Hematopoietic multipotent progenitor cell treated with erythropoietin and hydrocortisone succinate and interleukin-3 and kit ligand, for 15 days (in vitro differentiated cells): ENCODE measurements at regions not wholly inside any gene's neighbourhood (a gene's known extent, or its start where the extent isn't known, plus 50 kb on each side); places are given as distances from the start of the nearest gene placed in this dataset.

Experiments used
- DNase-seq: peaks from one replicate; pipeline ENCODE4 v3.0.0-alpha.2; 2015; ENCODE audit warnings: low spot score

DNA sequence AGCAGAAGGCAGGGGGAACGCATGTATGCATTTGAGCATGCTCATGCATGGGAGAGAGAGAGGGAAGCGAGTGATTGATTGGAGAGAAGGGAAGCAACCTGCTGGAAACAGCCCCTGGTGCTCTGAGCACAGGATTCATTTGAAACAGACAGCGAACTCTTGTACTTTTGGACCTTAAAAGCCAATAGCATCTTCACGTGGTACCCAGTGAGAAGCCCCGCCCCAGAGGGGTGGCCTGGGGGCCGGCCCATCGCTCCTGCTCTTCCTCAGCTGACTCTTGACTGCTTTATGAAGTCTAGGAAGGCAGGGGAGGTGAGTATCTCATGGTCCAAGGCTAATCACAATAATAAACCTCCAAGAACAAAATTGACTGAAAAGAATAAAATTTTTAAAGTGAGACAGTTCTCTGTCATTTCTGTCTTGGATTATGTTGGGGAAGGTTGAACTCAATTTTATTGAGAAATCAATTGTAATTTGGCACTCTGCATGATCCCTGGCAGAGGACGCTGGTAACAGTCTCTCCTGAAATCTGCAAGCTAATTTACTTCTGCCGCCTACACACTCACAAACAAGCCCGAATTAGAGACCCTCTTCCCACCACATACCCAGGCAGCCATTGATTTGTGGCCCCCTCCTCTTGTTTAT lies 168.2 kb upstream of the PPARGC1A start:
- no peak for DNase-seq

- DNase-seq, result no peak
Observed at GRCh38 chr4:24056289-24056688, 166.4 kb upstream of the PPARGC1A start.

DNA sequence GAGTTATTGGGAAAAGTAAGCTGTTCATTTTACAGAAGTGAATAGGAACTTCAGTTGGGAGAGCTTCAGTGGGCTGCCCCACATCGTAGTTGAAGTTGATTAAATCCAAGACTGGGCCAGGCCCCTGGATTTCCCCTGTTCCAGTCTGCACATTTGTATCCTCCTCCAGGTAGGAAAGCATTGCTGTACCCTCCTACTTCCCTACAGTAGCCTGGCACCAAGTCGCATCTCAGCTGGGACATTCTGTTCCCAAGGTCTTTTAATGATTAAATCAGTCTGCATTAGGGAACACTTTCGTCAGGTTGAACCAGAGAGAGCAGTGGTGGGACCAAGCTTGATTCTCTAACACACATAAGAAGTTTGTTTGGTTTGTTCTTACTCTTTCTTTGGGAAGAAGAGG lies 165.8 kb upstream of the PPARGC1A start:
- DNase-seq, result no peak

DNA sequence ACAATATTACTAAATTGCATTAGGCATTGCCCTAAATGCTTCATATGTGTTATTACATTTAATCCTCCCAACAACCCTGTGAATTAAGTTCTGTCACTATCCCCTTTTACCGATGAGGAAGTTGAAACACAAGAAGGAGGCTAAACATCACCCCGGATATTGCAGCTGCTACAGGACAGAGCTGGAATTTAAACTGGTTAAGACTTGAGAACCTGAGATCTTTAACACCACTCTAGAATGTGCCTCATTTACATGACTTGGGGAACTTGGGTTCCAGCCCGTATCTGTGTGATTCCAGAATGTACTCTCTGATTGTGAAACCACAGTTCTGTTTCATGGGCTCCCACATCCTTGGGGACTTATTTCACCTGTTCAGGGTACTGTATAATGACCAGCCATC lies 165.1 kb upstream of the PPARGC1A start:
- no peak for DNase-seq

GRCh38 chr4:24053934-24054333 lies 164.1 kb upstream of the PPARGC1A start:
- no peak for DNase-seq

GRCh38 chr4:24044610-24045589 lies 155.1 kb upstream of the PPARGC1A start:
- no peak for DNase-seq

GRCh38 chr4:24042094-24042493 lies 152.2 kb upstream of the PPARGC1A start:
- DNase-seq, result no peak

DNA sequence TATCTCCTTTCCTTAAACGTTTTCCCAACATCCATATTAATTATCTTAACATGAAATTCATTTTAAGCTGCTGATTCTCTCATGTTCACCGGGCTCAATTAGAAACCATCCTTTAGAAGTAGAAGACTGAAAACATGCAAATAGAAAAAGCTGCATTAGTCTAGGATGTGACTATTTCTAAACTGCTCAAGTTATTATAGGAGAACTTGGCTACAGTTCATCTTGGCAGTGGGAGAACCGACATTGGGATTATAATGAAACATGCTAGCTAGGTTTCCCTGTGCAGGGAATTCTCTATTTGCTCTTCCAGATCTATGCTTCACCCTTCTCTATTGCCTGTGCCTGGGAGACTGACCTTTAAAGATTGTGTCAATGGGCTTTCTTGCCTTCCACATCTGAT lies 151.0 kb upstream of the PPARGC1A start:
- DNase-seq, result no peak

DNA sequence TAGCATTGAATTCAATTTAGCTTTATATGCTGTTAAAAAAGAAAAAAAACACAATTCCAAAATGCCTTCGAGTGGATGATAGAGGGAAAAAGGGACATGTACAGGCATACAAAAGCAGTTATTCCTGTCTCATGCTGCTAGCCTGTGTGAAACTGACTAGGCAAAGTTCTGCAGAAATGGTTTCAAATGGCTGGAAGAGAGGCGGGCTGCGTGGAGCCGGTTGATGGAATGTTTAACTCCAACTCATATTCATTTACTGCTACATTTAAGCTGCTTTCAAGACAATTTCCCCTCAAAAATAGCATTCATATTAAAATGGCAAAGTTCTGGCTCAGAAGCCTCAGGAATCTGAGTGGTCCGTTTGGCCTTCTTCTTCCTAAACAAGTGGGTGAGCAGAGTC lies 143.8 kb upstream of the PPARGC1A start:
- no peak for DNase-seq

DNA sequence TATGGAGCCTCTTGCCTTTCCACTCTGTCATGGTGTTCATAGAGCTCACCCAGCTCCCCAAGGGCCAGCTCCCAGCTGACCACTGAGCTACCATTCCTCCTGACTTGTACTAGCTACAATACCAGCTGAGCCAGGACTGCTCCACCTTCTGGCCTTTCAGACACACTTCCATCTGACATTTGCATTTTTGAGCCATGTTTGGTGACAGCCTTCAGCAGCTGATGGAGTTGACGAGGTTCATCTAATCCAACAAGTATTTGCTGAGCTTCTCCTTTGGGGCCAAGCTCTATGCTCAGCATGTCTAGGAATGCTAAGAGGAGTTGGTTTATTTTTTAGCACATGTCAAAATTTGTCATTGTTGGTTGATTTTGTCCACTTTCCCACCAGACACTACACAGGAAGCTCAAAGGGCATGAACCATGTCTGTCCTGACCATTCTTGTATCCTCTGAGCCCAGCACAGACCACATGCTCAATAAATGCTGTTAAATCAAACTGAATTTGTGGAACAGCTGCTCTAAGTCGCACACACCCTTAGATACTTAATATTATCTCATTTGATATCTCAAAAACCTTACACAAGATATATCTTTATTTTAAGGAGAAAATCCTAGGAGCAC lies 142.6 kb upstream of the PPARGC1A start:
- DNase-seq, result no peak

DNA sequence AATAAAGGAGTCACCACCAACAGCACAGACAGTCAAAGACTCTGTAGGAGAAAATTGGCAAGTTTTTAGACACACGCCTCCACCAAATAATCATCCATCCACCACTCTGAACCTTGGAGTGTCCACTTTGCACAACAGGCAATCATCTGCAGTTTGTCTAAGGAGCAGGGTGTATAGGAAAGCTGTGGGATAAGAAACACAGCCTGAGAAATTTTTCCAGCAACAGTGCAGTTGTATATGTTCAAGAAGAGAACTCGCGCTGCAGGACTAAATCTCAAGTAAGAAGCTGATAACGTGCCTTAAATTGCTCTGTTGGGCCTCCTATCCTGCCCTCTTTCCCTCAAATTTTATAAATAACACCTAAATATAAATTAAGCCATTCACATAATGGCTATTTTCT lies 136.7 kb upstream of the PPARGC1A start:
- no peak for DNase-seq

DNA sequence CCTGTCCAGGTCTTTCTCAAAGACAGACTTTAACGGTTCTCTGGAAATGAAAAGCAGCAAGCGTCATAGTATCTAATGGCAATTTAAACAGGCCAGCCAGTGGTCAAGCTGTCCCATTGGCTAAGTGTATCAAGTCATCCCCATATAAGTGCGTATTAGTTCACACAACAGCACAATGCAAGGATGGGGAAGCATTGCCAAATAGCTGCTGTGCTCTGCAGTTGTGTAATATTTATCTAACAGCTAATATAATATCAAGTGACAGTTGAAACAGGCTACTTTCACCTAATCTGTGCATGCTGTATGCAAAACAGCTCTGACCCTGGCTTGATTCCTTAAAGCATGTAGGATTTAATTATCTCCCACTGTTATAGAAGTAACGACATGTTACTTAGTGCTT lies 134.8 kb upstream of the PPARGC1A start:
- no peak for DNase-seq

DNA sequence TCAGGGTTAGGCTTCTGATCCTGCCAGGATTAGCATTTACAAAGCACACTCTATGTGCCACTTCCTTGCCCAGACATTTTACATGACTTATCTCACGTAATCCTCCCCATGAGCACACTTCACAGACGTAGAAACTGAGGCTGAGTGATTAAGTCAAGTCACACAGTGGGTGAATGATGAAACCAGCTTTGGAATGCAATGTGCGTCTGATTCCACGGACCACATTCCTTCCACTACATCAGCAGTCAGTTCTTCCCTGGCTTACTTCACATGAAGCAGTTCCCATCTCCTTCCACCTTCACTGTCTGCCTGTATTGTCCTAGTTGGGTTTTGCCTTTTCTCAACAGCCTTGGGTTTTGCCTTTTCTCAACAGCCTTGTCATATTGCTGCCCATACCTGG lies 134.3 kb upstream of the PPARGC1A start:
- no peak for DNase-seq

DNA sequence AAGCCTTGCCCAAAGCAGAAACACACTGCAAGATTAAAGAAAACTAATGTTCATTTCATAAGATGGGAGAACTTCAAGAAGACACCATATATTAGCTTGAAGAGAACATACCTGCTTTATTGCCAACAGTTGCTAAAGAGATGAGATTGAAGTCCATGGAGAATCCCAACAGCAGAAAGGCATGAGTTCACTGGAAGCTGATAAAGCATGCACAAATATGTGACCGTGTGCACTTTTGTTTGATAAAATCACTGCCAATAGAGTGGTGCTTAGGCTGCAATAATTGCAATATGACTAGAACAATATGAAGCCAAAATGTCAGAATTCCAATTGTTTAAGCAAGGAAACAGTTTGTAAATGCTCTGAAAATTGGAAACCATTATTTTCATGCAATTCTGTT lies 125.9 kb upstream of the PPARGC1A start:
- DNase-seq, result no peak

GRCh38 chr4:24013668-24014422 lies 124.0 kb upstream of the PPARGC1A start:
- no peak for DNase-seq

DNA sequence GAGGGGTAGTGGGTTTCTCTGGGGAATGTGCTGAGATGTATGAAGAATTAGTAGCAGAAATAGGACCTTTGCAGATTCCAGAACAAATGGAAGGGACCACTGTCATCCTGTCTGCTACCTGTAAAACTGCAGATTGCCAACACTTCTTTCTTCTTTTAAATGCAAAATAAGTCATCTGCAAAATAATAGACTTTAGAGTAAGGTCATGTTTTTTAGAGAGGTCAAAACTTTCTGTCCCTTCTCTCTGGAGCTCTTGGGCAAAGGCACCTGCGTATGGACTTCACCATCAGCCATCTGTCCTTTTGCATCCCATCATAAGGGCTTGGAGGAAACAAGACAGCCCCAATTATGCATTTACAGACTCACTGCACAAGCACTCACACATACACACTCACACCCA lies 121.1 kb upstream of the PPARGC1A start:
- no peak for DNase-seq

- no peak for DNase-seq
Observed at GRCh38 chr4:24010573-24010972, 120.7 kb upstream of the PPARGC1A start.

- DNase-seq, result no peak
Observed at GRCh38 chr4:24007860-24008261, 118.0 kb upstream of the PPARGC1A start.

DNA sequence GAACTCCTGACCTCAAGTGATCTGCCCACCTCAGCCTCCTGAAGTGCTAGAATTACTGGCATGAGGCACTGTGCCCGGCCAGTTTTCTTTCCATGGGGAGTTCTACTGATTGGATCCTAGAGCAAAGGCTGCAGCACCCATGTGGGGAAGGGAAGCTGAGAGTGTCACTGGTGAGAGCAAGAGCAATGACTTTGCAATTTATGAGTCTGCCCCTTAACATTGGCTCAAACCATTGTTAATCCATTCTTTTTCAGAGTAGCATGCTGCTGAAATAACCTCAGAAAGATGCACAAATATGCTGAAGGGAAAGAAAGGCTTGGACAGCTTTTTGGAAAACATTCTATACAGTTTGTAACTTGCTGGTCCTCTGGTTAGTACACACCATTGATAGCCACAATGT lies 116.4 kb upstream of the PPARGC1A start:
- no peak for DNase-seq

- no peak for DNase-seq
Observed at GRCh38 chr4:24003926-24004325, 114.1 kb upstream of the PPARGC1A start.

- DNase-seq, result no peak
Observed at GRCh38 chr4:24003496-24003895, 113.6 kb upstream of the PPARGC1A start.

- no peak for DNase-seq
Observed at GRCh38 chr4:24002330-24002966, 112.6 kb upstream of the PPARGC1A start.
